ENCODE measurements at regions not wholly inside any gene's neighbourhood (a gene's known extent, or its start where the extent isn't known, plus 50 kb on each side); places are given as distances from the start of the nearest gene placed in this dataset.
A peak's percentile ranks its signal among the peaks of the same experiment; 100 is the strongest.
"Not testable (repeated sequence)": the region's sequence is repeated elsewhere in the genome, so short reads cannot be mapped to it uniquely, and the experiment has no call there.

DNA sequence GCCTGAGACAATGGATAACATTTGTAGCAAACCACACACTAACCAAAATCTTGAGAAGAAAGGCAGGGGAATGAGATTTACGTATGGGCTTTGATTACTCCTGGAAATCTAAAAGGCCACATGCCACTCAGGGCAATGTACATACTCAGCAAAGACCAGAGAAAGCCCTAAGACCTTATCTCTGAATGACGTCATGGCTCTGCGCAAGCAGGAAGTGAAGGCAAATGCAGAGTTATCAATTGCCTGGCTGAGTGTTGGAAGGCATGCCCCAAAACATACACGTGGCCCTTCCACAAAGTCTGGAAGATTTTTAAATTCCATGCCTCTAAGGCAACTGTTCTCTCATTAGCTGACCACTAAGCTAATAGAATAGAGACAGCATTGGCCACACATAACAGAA is 90.9 kb upstream of the NRBF2 start:
- H4K20me1 ChIP-seq (replicated peaks; ENCODE audit: control insufficient read depth, extremely low read depth, insufficient read depth, low read length), result no peaks in the 10 kb centered on the region
- H3K36me3 ChIP-seq (ENCODE audit: control insufficient read depth in 2 of 2, extremely low read depth in 1 of 2, insufficient read depth in 2 of 2, low read length in 2 of 2), result no peaks in the 10 kb centered on the region
- no peaks in the 10 kb centered on the region for H3K79me2 ChIP-seq (ENCODE audit: control insufficient read depth, insufficient read depth, low read length)
- TF ChIP-seq JUN (IDR thresholded peaks at IDR 0.05; ENCODE audit: borderline replicate concordance, insufficient read depth, insufficient read length, low read depth), result peak; percentile 27
- no peak for TF ChIP-seq FOS (IDR thresholded peaks at IDR 0.05; ENCODE audit: borderline replicate concordance, insufficient read depth, low read length)
- TF ChIP-seq, protein P1, sequence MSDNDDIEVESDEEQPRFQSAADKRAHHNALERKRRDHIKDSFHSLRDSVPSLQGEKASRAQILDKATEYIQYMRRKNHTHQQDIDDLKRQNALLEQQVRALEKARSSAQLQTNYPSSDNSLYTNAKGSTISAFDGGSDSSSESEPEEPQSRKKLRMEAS (IDR thresholded peaks at IDR 0.05; ENCODE audit: insufficient read depth, insufficient read length), result no peak
- TF ChIP-seq POLR2A (IDR thresholded peaks at IDR 0.05; ENCODE audit: low read depth, low read length), result no peak
- TF ChIP-seq, protein P2, sequence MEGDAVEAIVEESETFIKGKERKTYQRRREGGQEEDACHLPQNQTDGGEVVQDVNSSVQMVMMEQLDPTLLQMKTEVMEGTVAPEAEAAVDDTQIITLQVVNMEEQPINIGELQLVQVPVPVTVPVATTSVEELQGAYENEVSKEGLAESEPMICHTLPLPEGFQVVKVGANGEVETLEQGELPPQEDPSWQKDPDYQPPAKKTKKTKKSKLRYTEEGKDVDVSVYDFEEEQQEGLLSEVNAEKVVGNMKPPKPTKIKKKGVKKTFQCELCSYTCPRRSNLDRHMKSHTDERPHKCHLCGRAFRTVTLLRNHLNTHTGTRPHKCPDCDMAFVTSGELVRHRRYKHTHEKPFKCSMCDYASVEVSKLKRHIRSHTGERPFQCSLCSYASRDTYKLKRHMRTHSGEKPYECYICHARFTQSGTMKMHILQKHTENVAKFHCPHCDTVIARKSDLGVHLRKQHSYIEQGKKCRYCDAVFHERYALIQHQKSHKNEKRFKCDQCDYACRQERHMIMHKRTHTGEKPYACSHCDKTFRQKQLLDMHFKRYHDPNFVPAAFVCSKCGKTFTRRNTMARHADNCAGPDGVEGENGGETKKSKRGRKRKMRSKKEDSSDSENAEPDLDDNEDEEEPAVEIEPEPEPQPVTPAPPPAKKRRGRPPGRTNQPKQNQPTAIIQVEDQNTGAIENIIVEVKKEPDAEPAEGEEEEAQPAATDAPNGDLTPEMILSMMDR (IDR thresholded peaks at IDR 0.05; ENCODE audit: extremely low read depth in 1 of 2, insufficient read depth in 1 of 2, low read depth in 1 of 2, low read length in 2 of 2), result no peak
- TF ChIP-seq EZH2 (IDR thresholded peaks at IDR 0.05; ENCODE audit: borderline replicate concordance, low read depth, low read length, severe bottlenecking), result no peak
- TF ChIP-seq MYC (IDR thresholded peaks at IDR 0.05; ENCODE audit: low read depth, low read length), result no peak
- no peak overlapping the region for H3K4me2 ChIP-seq (ENCODE audit: insufficient read depth, low read length)
- dilution Hi-C loops (cut with MboI; ENCODE audit: extremely low pct_ligation_motif_present, low sequenced_read_pairs), result no loop called here
- POLR2A ChIA-PET, result no interaction called here
- BruUV-seq (replicated peaks), result no TSS peak
- no peaks in the 10 kb centered on the region for H3K9me3 ChIP-seq (replicated peaks; ENCODE audit: control insufficient read depth, insufficient read depth, low read length)
- DNase-seq (ENCODE audit: low read depth, low spot score), result peak; percentile 10
- no peaks in the 10 kb centered on the region for H3K9me1 ChIP-seq (replicated peaks; ENCODE audit: control insufficient read depth, extremely low read depth, insufficient read depth, low read length)
- H3K4me1 ChIP-seq (ENCODE audit: control insufficient read depth, extremely low read depth, insufficient read depth, low read length), result no peaks in the 10 kb centered on the region
- H3K27ac ChIP-seq (ENCODE audit: insufficient read depth, low read depth, low read length), result no peak overlapping the region
- no peak overlapping the region for H3K4me3 ChIP-seq (replicated peaks in 1 of 3; ENCODE audit: insufficient read depth in 1 of 3, low read depth in 1 of 3, low read length in 3 of 3)
- no peaks in the 10 kb centered on the region for H3K27me3 ChIP-seq (ENCODE audit: control insufficient read depth in 2 of 2, insufficient read depth in 2 of 2, low read length in 2 of 2)
- CTCF ChIA-PET, result interaction anchor here (1.0 to 1.4 kb wide), 2 partner anchors 11 kb away, joined by 3 to 4 read pairs; no protein-coding TSS in a partner anchor
- H3K9ac ChIP-seq (replicated peaks; ENCODE audit: extremely low read depth, insufficient read depth, low read length), result no peak overlapping the region
- peak overlapping the region; percentile 34 for H2AFZ ChIP-seq (ENCODE audit: low read depth, low read length)
- no peak for FAIRE-seq
- intact Hi-C loops (cut with micrococcal nuclease), result no loop called here

DNA sequence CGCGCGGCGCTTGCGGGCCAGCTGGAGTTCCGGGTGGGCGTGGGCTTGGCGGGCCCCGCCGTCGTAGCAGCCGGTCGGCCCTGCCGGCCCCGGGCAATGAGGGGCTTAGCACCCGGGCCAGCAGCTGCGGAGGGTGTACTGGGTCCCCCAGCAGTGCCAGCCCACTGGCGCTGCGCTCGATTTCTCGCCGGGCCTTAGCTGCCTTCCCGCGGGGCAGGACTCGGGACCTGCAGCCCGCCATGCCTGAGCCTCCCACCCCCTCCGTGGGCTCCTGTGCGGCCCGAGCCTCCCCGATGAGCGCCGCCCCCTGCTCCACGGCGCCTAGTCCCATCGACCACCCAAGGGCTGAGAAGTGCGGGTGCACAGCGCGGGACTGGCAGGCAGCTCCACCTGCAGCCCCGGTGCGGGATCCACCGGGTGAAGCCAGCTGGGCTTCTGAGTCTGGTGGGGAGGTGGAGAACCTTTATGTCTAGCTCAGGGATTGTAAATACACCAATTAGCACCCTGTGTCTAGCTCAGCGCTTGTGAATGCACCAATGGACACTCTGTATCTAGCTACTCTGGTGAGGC is 99.4 kb upstream of the NRBF2 start:
- intact Hi-C loops (cut with micrococcal nuclease); CTCF ChIA-PET; BruUV-seq (replicated peaks); DNase-seq (ENCODE audit: low read depth, low spot score); FAIRE-seq; POLR2A ChIA-PET; H3K4me1 ChIP-seq (ENCODE audit: control insufficient read depth, extremely low read depth, insufficient read depth, low read length); H3K79me2 ChIP-seq (ENCODE audit: control insufficient read depth, insufficient read depth, low read length); dilution Hi-C loops (cut with MboI; ENCODE audit: extremely low pct_ligation_motif_present, low sequenced_read_pairs); H3K4me2 ChIP-seq (ENCODE audit: insufficient read depth, low read length); H3K9ac ChIP-seq (replicated peaks; ENCODE audit: extremely low read depth, insufficient read depth, low read length); H3K9me1 ChIP-seq (replicated peaks; ENCODE audit: control insufficient read depth, extremely low read depth, insufficient read depth, low read length); H3K27me3 ChIP-seq (ENCODE audit: control insufficient read depth in 2 of 2, insufficient read depth in 2 of 2, low read length in 2 of 2); H4K20me1 ChIP-seq (replicated peaks; ENCODE audit: control insufficient read depth, extremely low read depth, insufficient read depth, low read length); H2AFZ ChIP-seq (ENCODE audit: low read depth, low read length); H3K36me3 ChIP-seq (ENCODE audit: control insufficient read depth in 2 of 2, extremely low read depth in 1 of 2, insufficient read depth in 2 of 2, low read length in 2 of 2); H3K9me3 ChIP-seq (replicated peaks; ENCODE audit: control insufficient read depth, insufficient read depth, low read length); H3K4me3 ChIP-seq (replicated peaks in 1 of 3; ENCODE audit: insufficient read depth in 1 of 3, low read depth in 1 of 3, low read length in 3 of 3); H3K27ac ChIP-seq (ENCODE audit: insufficient read depth, low read depth, low read length): not testable (repeated sequence)

All from endothelial cell of umbilical vein (primary cell).